ENCODE measurements at regions not wholly inside any gene's neighbourhood (a gene's known extent, or its start where the extent isn't known, plus 50 kb on each side); places are given as distances from the start of the nearest gene placed in this dataset.

DNA sequence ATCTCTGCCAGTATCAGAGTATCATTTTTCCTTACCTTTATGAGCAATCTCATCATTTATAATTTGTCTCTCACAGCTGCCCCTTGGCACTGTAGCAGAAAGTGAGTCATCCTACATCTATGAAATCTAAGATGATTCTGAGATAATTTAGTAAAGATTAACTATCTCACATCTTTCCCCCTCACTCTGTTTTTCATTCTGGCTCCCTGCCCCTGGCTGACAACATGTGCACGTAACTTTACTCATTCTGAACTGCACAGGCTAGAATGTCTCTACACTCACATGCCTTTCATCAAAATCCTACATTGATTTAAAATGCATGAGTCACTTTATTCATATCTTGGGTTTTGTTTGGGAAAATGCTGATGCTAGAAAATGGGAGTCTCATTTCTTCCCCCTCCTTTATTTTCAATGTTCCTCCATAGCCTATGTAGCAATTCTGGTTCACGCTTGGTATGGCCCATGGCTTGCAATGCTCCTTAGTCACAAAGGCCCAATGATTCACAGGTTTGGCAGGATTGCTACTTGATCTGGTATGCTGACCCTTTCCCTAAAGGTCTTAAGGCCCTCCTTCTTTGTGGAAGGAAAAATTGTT, 838.5 kb downstream of the TUSC7 start:
- no peak overlapping the region for H3K4me3 ChIP-seq
- Mint-ChIP-seq H3K4me3 (no peak overlapping the region), H3K27ac (no peak overlapping the region), H3K36me3 (ENCODE audit: low read depth) (no peaks in the 10 kb centered on the region), H3K27me3 (ENCODE audit: insufficient read depth, low read depth, poor library complexity) (no peaks in the 10 kb centered on the region), H3K4me1 (no peaks in the 10 kb centered on the region), H3K9me3 (no peaks in the 10 kb centered on the region)
- TF ChIP-seq, protein P1, sequence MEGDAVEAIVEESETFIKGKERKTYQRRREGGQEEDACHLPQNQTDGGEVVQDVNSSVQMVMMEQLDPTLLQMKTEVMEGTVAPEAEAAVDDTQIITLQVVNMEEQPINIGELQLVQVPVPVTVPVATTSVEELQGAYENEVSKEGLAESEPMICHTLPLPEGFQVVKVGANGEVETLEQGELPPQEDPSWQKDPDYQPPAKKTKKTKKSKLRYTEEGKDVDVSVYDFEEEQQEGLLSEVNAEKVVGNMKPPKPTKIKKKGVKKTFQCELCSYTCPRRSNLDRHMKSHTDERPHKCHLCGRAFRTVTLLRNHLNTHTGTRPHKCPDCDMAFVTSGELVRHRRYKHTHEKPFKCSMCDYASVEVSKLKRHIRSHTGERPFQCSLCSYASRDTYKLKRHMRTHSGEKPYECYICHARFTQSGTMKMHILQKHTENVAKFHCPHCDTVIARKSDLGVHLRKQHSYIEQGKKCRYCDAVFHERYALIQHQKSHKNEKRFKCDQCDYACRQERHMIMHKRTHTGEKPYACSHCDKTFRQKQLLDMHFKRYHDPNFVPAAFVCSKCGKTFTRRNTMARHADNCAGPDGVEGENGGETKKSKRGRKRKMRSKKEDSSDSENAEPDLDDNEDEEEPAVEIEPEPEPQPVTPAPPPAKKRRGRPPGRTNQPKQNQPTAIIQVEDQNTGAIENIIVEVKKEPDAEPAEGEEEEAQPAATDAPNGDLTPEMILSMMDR (conservative IDR thresholded peaks at IDR 0.05; ENCODE audit: low read depth in 2 of 2), result no peak
- TF ChIP-seq, protein P2, sequence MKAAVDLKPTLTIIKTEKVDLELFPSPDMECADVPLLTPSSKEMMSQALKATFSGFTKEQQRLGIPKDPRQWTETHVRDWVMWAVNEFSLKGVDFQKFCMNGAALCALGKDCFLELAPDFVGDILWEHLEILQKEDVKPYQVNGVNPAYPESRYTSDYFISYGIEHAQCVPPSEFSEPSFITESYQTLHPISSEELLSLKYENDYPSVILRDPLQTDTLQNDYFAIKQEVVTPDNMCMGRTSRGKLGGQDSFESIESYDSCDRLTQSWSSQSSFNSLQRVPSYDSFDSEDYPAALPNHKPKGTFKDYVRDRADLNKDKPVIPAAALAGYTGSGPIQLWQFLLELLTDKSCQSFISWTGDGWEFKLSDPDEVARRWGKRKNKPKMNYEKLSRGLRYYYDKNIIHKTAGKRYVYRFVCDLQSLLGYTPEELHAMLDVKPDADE (IDR thresholded peaks at IDR 0.05), result no peak
- no peak for TF ChIP-seq POLR2AphosphoS5 (IDR thresholded peaks at IDR 0.05; ENCODE audit: low read depth)
- TF ChIP-seq CREB1 (CRISPR knock-in tag; IDR thresholded peaks at IDR 0.05; ENCODE audit: low read depth), result no peak
- no peak for TF ChIP-seq NANOG (IDR thresholded peaks at IDR 0.05; ENCODE audit: borderline replicate concordance)
- TF ChIP-seq, protein P3, sequence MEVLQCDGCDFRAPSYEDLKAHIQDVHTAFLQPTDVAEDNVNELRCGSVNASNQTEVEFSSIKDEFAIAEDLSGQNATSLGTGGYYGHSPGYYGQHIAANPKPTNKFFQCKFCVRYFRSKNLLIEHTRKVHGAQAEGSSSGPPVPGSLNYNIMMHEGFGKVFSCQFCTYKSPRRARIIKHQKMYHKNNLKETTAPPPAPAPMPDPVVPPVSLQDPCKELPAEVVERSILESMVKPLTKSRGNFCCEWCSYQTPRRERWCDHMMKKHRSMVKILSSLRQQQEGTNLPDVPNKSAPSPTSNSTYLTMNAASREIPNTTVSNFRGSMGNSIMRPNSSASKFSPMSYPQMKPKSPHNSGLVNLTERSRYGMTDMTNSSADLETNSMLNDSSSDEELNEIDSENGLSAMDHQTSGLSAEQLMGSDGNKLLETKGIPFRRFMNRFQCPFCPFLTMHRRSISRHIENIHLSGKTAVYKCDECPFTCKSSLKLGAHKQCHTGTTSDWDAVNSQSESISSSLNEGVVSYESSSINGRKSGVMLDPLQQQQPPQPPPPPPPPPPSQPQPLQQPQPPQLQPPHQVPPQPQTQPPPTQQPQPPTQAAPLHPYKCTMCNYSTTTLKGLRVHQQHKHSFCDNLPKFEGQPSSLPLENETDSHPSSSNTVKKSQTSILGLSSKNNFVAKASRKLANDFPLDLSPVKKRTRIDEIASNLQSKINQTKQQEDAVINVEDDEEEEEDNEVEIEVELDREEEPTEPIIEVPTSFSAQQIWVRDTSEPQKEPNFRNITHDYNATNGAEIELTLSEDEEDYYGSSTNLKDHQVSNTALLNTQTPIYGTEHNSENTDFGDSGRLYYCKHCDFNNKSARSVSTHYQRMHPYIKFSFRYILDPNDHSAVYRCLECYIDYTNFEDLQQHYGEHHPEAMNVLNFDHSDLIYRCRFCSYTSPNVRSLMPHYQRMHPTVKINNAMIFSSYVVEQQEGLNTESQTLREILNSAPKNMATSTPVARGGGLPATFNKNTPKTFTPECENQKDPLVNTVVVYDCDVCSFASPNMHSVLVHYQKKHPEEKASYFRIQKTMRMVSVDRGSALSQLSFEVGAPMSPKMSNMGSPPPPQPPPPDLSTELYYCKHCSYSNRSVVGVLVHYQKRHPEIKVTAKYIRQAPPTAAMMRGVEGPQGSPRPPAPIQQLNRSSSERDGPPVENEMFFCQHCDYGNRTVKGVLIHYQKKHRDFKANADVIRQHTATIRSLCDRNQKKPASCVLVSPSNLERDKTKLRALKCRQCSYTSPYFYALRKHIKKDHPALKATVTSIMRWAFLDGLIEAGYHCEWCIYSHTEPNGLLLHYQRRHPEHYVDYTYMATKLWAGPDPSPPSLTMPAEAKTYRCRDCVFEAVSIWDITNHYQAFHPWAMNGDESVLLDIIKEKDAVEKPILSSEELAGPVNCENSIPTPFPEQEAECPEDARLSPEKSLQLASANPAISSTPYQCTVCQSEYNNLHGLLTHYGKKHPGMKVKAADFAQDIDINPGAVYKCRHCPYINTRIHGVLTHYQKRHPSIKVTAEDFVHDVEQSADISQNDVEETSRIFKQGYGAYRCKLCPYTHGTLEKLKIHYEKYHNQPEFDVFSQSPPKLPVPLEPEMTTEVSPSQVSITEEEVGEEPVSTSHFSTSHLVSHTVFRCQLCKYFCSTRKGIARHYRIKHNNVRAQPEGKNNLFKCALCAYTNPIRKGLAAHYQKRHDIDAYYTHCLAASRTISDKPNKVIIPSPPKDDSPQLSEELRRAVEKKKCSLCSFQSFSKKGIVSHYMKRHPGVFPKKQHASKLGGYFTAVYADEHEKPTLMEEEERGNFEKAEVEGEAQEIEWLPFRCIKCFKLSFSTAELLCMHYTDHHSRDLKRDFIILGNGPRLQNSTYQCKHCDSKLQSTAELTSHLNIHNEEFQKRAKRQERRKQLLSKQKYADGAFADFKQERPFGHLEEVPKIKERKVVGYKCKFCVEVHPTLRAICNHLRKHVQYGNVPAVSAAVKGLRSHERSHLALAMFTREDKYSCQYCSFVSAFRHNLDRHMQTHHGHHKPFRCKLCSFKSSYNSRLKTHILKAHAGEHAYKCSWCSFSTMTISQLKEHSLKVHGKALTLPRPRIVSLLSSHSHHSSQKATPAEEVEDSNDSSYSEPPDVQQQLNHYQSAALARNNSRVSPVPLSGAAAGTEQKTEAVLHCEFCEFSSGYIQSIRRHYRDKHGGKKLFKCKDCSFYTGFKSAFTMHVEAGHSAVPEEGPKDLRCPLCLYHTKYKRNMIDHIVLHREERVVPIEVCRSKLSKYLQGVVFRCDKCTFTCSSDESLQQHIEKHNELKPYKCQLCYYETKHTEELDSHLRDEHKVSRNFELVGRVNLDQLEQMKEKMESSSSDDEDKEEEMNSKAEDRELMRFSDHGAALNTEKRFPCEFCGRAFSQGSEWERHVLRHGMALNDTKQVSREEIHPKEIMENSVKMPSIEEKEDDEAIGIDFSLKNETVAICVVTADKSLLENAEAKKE (CRISPR knock-in tag; IDR thresholded peaks at IDR 0.05), result no peak
- no peak for TF ChIP-seq EZH2phosphoT487 (IDR thresholded peaks at IDR 0.05; ENCODE audit: unreplicated experiment)
- no peak for TF ChIP-seq EZH2 (IDR thresholded peaks at IDR 0.05; ENCODE audit: low read depth, unreplicated experiment)
- TF ChIP-seq STAT1 (IDR thresholded peaks at IDR 0.05; ENCODE audit: unreplicated experiment), result no peak
- TF ChIP-seq, protein P4, sequence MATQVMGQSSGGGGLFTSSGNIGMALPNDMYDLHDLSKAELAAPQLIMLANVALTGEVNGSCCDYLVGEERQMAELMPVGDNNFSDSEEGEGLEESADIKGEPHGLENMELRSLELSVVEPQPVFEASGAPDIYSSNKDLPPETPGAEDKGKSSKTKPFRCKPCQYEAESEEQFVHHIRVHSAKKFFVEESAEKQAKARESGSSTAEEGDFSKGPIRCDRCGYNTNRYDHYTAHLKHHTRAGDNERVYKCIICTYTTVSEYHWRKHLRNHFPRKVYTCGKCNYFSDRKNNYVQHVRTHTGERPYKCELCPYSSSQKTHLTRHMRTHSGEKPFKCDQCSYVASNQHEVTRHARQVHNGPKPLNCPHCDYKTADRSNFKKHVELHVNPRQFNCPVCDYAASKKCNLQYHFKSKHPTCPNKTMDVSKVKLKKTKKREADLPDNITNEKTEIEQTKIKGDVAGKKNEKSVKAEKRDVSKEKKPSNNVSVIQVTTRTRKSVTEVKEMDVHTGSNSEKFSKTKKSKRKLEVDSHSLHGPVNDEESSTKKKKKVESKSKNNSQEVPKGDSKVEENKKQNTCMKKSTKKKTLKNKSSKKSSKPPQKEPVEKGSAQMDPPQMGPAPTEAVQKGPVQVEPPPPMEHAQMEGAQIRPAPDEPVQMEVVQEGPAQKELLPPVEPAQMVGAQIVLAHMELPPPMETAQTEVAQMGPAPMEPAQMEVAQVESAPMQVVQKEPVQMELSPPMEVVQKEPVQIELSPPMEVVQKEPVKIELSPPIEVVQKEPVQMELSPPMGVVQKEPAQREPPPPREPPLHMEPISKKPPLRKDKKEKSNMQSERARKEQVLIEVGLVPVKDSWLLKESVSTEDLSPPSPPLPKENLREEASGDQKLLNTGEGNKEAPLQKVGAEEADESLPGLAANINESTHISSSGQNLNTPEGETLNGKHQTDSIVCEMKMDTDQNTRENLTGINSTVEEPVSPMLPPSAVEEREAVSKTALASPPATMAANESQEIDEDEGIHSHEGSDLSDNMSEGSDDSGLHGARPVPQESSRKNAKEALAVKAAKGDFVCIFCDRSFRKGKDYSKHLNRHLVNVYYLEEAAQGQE (IDR thresholded peaks at IDR 0.05; ENCODE audit: unreplicated experiment), result no peak
- TF ChIP-seq ZNF114 (CRISPR knock-in tag; IDR thresholded peaks at IDR 0.05), result no peak
- TF ChIP-seq JUNB (IDR thresholded peaks at IDR 0.05; ENCODE audit: unreplicated experiment), result no peak
- no peak for TF ChIP-seq ZNF331 (CRISPR knock-in tag; IDR thresholded peaks at IDR 0.05; ENCODE audit: low read depth)
- H3K4me2 ChIP-seq, result no peak overlapping the region
- no peaks in the 10 kb centered on the region for H3K27me3 ChIP-seq (ENCODE audit: insufficient read depth)
- ATAC-seq (no peak), DNase-seq (ENCODE audit: low spot score) (no peak)
- no peaks in the 10 kb centered on the region for H3K4me1 ChIP-seq (ENCODE audit: insufficient read depth)
- H3F3A ChIP-seq (replicated peaks; ENCODE audit: low read depth), result no peaks in the 10 kb centered on the region
- no peak overlapping the region for H3K27ac ChIP-seq (ENCODE audit: low read depth)
- no peaks in the 10 kb centered on the region for H4K20me1 ChIP-seq (replicated peaks; ENCODE audit: insufficient read depth)
- no peaks in the 10 kb centered on the region for H3K79me2 ChIP-seq (replicated peaks; ENCODE audit: insufficient read depth)
- H3K9me2 ChIP-seq (ENCODE audit: insufficient read depth), result no peaks in the 10 kb centered on the region
- no peaks in the 10 kb centered on the region for H3K36me3 ChIP-seq (ENCODE audit: insufficient read depth)
- no peak overlapping the region for H2AFZ ChIP-seq

All from GM23338 (cell line).